Body of pancreas (tissue), 4 donors: ENCODE measurements at regions not wholly inside any gene's neighbourhood (a gene's known extent, or its start where the extent isn't known, plus 50 kb on each side); places are given as distances from the start of the nearest gene placed in this dataset.
A peak's percentile ranks its signal among the peaks of the same experiment; 100 is the strongest.
"Not testable (repeated sequence)": the region's sequence is repeated elsewhere in the genome, so short reads cannot be mapped to it uniquely, and the experiment has no call there.

Experiments
- ATAC-seq: fragments of 150-250 bp; one replicate; pipeline ENCODE4 v1.9.1; 2016
- DNase-seq, 4 donors: peaks; one replicate each; pipeline ENCODE4 v3.0.0-alpha.2; 2019
- H3K27ac ChIP-seq, 4 donors: fragments of 200-600 bp; sonication (generic); 1 replicate in 3 of 4; 2 replicates in 1 of 4; pipeline versions ENCODE4 v1.5.1 to v1.6.1; 2016 to 2019; ENCODE audit warnings: mild to moderate bottlenecking in 1 of 4, mixed read lengths in 1 of 4, moderate library complexity in 1 of 4
- H3K27me3 ChIP-seq, 2 donors: fragments of 200-600 bp; sonication (generic); one replicate each; pipeline ENCODE4 v1.6.0; 2016; ENCODE audit warnings: mild to moderate bottlenecking in 1 of 2
- H3K36me3 ChIP-seq, 2 donors: fragments of 200-600 bp; sonication (generic); replicated peaks in 1 of 2; 2 replicates each; pipeline ENCODE4 v1.5.1; 2016; ENCODE audit warnings: low read depth in 2 of 2; ENCODE audit not compliant: insufficient read depth in 1 of 2
- H3K4me1 ChIP-seq: fragments of 200-600 bp; sonication (generic); one replicate; pipeline ENCODE4 v1.6.0; 2016
- H3K4me3 ChIP-seq, 2 donors: fragments of 200-600 bp; sonication (generic); 1 replicate in 1 of 2; 2 replicates in 1 of 2; pipeline ENCODE4 v1.5.1; 2016 to 2019
- H3K9me3 ChIP-seq, 3 donors: fragments of 200-600 bp; sonication (generic); 1 replicate in 2 of 3; 2 replicates in 1 of 3; pipeline ENCODE4 v1.5.1; 2016
- WGBS, 2 donors: methylation state at CpG; one replicate each; pipeline ENCODE4 v1.1.5; 2017; 5-methylcytosine and 5-hydroxymethylcytosine counted together
- intact Hi-C: fragments of 100-400 bp; cut with DNase I; formaldehyde crosslinking; loops from one replicate; pipeline ENCODE4 v1.15.1; 2023

DNA sequence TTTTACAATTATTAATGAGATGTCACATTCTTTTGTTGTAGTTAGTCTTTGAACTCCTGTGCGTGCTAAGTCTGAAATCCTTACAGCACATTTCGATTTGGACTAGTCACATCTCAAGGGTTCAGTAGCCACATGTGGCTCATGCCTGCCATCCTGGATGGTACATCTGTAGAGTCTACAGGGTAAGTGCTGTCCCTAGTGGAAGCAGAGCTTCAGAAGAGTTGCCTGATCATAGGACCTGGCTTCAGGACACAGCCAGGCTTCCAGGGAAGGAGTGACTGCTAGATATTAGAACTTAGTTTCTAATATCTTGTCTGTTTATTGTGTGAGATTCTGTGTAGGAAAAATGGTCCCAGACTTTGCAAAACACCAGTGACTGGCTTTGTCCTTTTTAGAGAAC, 110.5 kb upstream of the NBPF8 start:
- ATAC-seq, DNase-seq: not testable (repeated sequence)

DNA sequence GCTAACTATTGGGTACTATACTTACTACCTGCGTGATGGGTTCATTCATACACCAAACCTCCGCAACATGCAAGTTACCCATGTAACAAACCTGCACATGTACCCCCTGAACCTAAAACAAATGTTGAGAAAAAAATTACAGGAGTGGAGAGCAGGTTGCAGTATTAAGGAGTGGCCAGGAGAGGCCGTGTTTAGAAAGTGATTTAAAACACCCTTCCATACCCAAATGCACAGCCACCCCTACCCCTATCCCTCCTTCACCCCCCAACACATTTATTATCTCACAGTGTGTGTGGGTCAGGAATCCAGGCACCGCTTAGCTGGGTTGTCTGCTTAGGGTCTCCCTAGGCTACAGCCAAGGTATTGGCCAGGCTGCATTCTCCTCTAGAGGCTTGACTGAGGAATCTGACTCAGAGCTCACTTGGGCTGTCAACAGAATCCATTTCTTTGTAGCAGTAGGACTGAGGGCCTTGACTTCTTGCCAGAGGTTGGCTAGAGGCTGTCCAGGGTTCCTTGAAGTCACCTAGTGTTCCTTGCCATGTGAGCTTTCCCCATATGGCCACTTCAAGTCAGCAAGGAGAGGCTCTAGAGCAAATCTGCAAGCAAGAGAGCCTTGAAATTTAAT, 115.3 kb upstream of the NBPF8 start:
- H3K27me3 ChIP-seq, H3K36me3 ChIP-seq, H3K4me1 ChIP-seq, H3K9me3 ChIP-seq, H3K27ac ChIP-seq, intact Hi-C loops, DNase-seq, ATAC-seq, H3K4me3 ChIP-seq: not testable (repeated sequence)
- WGBS, 2 donors = 60% methylated on average over 2 of the region's 4 CpGs; no CpG with 5 or more reads in 1 of the 2 donors

More for the DNA sequence above, 110.5 kb upstream of the NBPF8 start:
- H3K27me3 ChIP-seq, H3K36me3 ChIP-seq, H3K4me3 ChIP-seq, H3K9me3 ChIP-seq, intact Hi-C loops, H3K27ac ChIP-seq, H3K4me1 ChIP-seq: not testable (repeated sequence)
- no CpG with 5 or more reads among the region's 2 CpGs for WGBS, 2 donors

DNA sequence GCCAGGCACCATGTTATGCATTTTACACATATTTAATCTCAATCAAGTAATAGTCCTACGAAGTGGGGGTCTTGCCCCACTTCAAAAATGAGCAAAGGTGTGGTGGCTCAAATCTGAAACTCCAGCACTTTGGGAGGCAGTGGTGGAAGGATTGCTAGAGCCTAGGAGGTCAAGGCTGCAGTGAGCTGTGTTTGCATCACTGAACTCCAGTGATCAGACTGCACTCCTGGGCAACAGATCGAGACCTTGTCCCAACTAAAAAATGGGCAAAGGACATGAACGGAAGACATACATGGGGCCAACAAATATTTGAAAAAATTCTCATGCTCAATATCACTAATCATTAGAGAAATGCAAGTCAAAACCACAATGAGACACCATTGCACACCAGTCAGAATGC, 116.3 kb upstream of the NBPF8 start:
- H3K36me3 ChIP-seq, intact Hi-C loops, H3K27me3 ChIP-seq, H3K4me1 ChIP-seq, ATAC-seq, H3K4me3 ChIP-seq, DNase-seq, H3K9me3 ChIP-seq, H3K27ac ChIP-seq: not testable (repeated sequence)
- WGBS, 2 donors = no CpG with 5 or more reads among the region's 3 CpGs

DNA sequence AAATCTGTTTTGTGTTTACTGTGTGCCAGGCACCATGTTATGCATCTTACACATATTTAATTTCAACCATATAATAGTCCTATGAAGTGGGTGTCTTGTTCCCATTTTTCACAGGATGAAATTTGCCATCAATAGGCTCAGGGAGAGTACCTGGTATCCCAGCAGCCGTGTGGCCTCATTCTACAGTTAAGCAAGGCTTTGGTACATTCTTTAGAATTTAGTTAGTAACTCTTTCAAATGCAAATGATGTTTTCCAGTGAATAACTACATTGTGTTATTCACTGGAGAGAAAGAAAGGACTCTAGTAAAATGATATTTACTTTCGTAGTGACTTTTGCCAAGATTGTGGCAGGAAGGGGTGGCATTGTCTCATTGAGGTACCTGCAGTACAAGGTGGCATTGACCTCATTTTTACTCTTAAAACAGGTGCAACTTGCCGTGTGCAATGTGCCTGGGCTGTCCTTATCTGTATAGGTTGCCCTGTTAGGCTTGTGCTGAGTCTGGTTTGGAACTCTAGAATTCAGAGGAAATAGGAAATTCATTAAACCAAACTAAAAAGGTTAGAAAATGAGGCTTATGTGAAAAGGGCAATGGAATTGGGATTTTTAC, 117.4 kb upstream of the NBPF8 start:
- H3K36me3 ChIP-seq, H3K9me3 ChIP-seq, DNase-seq, H3K4me3 ChIP-seq, H3K27ac ChIP-seq, intact Hi-C loops, H3K27me3 ChIP-seq, H3K4me1 ChIP-seq, ATAC-seq: not testable (repeated sequence)
- no CpG with 5 or more reads among the region's 3 CpGs for WGBS, 2 donors

DNA sequence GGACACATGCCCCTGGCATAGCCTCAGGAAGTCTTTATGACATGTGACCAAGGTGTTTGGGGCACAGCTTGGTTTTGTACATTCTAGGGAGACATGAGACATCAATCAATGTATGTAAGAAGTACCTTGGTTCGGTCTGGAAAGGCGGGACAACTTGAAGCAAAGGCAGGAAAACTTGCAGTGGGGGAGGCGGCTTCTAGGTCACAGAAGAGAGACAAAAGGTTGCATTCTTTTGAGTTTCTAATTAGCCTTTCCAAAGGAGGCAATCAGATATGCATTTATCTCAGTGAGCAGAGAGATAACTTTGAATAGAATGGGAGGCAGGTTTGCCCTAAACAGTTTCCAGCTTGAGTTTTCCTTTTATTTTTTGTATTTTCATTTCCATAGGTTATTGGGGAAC, 113.8 kb upstream of the SEC22B start:
- H3K4me1 ChIP-seq, H3K27ac ChIP-seq, H3K4me3 ChIP-seq, H3K27me3 ChIP-seq, DNase-seq, H3K9me3 ChIP-seq, H3K36me3 ChIP-seq, intact Hi-C loops, ATAC-seq: not testable (repeated sequence)
- WGBS, 2 donors = no CpG with 5 or more reads among the region's 3 CpGs

DNA sequence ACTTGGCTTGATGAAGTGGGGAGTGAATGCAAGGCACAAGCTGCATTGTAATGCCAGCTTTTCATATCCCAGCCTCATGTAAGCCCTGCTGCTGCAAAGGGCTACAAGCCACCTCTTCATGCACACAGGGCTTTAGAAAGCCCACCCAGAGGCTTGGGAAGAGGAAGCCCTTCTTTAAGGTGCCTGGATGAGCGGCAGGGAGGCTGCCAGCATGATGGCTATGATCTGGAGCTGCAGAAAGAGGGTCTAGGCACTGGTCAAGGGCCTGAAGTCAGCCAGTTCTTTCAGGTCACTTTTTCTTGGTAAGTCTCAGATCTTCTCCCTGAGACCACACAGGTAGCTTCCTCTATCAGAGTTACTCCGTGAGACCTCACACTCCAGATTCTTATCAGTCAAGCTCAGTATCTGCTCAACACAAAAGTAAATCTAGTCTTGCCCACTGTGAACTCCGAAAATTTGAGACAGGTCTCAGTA, 113.3 kb upstream of the SEC22B start:
- H3K27me3 ChIP-seq, H3K4me1 ChIP-seq, H3K9me3 ChIP-seq, DNase-seq, ATAC-seq, H3K4me3 ChIP-seq, intact Hi-C loops, H3K27ac ChIP-seq, H3K36me3 ChIP-seq: not testable (repeated sequence)
- WGBS, 2 donors = no CpG with 5 or more reads among the region's 3 CpGs

DNA sequence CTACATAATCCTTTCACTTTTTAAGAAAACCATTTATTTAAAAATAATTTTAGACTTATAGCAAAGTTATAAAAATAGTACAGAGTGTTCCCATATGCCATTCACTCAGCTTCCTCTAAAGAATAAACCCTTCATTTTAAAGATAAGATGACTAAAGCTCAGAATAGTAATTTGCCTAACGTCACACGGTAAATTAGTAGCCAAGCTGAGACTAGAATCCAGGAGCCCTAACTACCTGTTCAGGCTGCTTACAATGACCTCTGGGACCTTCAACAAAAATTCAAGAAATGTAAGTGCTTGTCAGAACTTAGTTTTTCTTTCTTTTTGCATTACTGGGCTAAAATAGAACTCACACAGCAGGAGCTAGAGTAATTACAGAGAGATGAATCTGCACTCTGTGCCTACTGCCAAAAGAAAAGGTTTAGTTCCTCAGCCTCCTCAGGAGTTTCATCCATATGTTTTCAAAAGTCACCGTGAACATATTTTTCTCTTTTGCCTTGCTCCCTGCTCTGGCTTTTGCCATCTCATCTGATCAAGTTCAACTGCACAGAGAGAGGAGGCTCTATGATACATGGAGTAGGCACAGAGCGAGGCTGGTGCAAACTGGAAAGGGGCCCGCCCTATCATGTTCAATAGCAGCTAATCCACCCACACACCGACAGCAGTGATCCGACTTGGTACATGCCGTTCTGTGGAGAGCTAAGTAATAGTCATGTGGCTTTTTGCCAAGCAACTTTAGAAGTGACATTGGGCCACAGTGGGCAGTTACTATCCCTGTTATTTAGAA, 112.7 kb upstream of the SEC22B start:
- H3K27me3 ChIP-seq, intact Hi-C loops, H3K9me3 ChIP-seq, DNase-seq, H3K4me1 ChIP-seq, H3K27ac ChIP-seq, H3K36me3 ChIP-seq, H3K4me3 ChIP-seq: not testable (repeated sequence)
- no CpG with 5 or more reads among the region's 8 CpGs for WGBS, 2 donors
- peak; percentile 93 for ATAC-seq

DNA sequence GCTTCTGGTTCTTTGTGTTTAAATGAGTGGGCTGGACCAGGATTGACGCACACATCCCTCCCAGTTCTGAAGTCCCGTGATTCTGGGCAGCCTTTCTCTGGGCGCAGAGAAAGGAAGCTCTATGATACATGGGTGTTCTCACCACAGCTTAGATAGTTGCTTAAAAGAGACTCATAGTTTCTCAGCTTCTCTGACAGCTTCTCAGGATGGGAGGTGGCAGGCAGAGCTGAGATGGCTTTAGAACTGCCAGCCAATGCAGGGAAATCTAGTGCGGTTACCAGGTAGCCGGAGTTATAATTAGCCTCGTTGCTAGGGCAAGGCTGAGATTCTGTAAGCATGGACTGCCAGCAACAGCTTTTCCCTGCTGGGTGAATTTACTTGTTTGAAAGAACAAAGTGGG, 111.8 kb upstream of the SEC22B start:
- H3K36me3 ChIP-seq, H3K27me3 ChIP-seq, DNase-seq, H3K27ac ChIP-seq, intact Hi-C loops, H3K4me3 ChIP-seq, H3K9me3 ChIP-seq, H3K4me1 ChIP-seq: not testable (repeated sequence)
- peak; percentile 43 for ATAC-seq
- WGBS, 2 donors = no CpG with 5 or more reads among the region's 6 CpGs

DNA sequence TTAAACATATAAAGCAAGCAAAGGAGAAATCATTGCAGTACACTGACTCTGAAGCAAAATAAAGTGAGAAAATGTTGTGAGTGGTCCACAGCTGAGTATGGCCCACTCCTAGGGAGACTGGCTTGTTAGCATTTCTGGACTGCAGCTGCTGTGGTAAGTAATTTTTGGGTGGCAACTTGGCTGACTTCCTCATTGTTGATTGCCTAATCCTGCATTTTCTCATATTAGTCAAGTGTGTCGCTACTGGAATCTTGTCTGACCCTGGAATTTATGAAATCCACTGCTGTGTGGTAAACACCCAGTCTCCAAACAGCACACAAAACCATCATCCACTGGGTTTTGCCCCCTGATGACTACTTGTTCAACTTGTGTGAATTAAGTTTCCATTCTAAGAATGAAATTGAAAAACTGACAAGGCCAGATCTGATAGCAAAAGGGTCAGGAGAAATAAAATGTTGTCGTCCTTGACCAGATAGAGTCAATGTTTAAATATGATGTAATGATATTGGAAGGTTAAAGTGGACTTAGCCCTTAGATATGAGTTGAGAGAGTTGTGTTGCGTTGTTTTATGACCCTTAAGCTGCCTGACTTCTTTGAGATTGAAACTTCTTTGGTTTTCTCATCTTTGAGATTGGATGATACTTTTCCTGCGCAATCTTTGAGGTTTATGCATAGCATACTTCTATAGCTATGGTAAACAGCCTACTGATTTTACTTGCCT, 106.6 kb upstream of the SEC22B start:
- WGBS, 2 donors = no CpG with 5 or more reads among the region's 4 CpGs
- DNase-seq, H3K9me3 ChIP-seq, H3K27ac ChIP-seq, H3K4me3 ChIP-seq, H3K4me1 ChIP-seq, intact Hi-C loops, H3K27me3 ChIP-seq, H3K36me3 ChIP-seq: not testable (repeated sequence)
- peak; percentile 82 for ATAC-seq

DNA sequence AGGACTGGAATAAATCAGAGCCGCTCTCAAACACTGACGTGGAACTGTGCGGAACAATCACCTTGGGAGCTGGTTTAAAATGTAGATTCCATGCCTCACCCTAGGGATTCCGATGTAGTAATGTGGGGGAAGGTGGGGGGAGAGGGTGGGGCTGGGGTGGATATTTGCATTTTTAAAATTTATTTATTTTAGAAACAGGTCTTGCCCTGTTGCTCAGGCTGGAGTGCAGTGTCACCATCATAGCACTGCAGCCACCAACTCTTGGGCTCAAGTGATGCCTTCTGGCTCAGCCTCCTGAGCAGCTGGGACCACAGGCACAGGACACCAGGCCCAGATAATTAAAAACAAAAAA, 101.9 kb upstream of the SEC22B start:
- intact Hi-C loops, DNase-seq, H3K36me3 ChIP-seq, H3K9me3 ChIP-seq, H3K4me1 ChIP-seq, H3K4me3 ChIP-seq, H3K27me3 ChIP-seq, H3K27ac ChIP-seq: not testable (repeated sequence)
- WGBS, 2 donors = no CpG with 5 or more reads among the region's 4 CpGs
- ATAC-seq = peak; percentile 9

DNA sequence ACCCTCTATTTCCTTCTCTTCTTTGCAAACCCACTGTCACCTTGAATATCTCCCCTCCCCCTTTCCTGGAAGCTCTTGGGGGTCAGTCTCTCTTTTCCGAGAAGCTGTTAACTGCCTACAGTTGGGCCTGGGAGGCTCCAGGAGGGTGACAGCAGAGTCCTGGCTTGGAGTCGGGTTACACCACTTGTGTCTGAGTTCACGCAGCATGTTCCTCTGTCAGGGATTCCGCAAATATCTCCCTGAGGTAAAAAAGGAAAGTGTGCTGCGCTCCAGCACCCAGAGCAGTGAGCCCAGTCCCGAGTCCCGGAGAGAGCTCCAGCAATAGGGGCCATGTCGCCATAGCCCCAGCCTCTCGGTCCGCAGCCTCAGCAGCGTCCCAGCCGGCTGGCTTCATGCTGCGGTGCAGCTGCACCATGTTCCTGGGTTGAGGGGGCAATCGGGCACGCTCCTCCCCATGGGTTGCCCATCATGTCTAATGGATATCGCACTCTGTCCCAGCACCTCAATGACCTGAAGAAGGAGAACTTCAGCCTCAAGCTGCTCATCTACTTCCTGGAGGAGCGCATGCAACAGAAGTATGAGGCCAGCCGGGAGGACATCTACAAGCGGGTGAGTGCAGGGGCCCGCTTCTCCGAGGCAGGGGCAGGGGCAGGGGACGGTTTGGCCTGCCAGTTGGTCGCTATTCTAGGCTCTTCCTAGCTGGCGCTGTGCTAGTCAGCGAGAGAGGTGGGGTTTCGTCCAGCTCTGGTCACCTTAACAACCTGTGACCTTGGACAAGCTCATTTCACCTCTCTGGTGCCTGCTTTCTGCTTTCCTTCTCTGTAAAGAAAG, 101.3 kb upstream of the SEC22B start:
- no CpG with 5 or more reads among the region's 26 CpGs for WGBS, 2 donors
- H3K4me1 ChIP-seq, H3K27me3 ChIP-seq, DNase-seq, H3K4me3 ChIP-seq, H3K27ac ChIP-seq, H3K36me3 ChIP-seq, ATAC-seq, intact Hi-C loops, H3K9me3 ChIP-seq: not testable (repeated sequence)
